ENCODE measurements at regions not wholly inside any gene's neighbourhood (a gene's known extent, or its start where the extent isn't known, plus 50 kb on each side); places are given as distances from the start of the nearest gene placed in this dataset.

GRCh38 chr18:38526922-38527321 lies 961.3 kb upstream of the CELF4 start:
- TF ChIP-seq CTCF (IDR thresholded peaks at IDR 0.05) = no peak
- TF ChIP-seq POLR2AphosphoS5 (IDR thresholded peaks at IDR 0.05) = no peak
- no peak for TF ChIP-seq EP300 (IDR thresholded peaks at IDR 0.05)
